IgD-negative memory B cell (primary cell): ENCODE measurements at regions not wholly inside any gene's neighbourhood (a gene's known extent, or its start where the extent isn't known, plus 50 kb on each side); places are given as distances from the start of the nearest gene placed in this dataset.

Experiments used
- H3K27ac Mint-ChIP-seq, 3 donors: one replicate each; pipeline ENCODE4 v1.8.0; 2020 to 2022; ENCODE audit warnings: mild to moderate bottlenecking in 3 of 3, mixed read lengths in 3 of 3, moderate library complexity in 1 of 3
- H3K27me3 Mint-ChIP-seq: one replicate; pipeline ENCODE4 v1.8.0; 2021; ENCODE audit warnings: mixed read lengths
- H3K36me3 Mint-ChIP-seq: one replicate; pipeline ENCODE4 v1.8.0; 2020; ENCODE audit warnings: mild to moderate bottlenecking, mixed read lengths
- H3K4me1 Mint-ChIP-seq, 3 donors: one replicate each; pipeline ENCODE4 v1.8.0; 2020 to 2022; ENCODE audit warnings: mixed read lengths in 3 of 3, mild to moderate bottlenecking in 1 of 3
- H3K4me3 Mint-ChIP-seq, 4 donors: one replicate each; pipeline ENCODE4 v1.8.0; 2020 to 2022; ENCODE audit warnings: mild to moderate bottlenecking in 4 of 4, mixed read lengths in 4 of 4, moderate library complexity in 3 of 4
- H3K9me3 Mint-ChIP-seq, 3 donors: one replicate each; pipeline ENCODE4 v1.8.0; 2020 to 2021; ENCODE audit warnings: mixed read lengths in 3 of 3, mild to moderate bottlenecking in 1 of 3

- no peak overlapping the region for H3K27ac Mint-ChIP-seq
- H3K9me3 Mint-ChIP-seq, result no peaks in the 10 kb centered on the region
- peaks cover 2% of the 10 kb centered on the region for H3K27me3 Mint-ChIP-seq
- H3K4me3 Mint-ChIP-seq, result no peak overlapping the region
- H3K4me1 Mint-ChIP-seq, result no peaks in the 10 kb centered on the region
- H3K36me3 Mint-ChIP-seq, result no peaks in the 10 kb centered on the region
These were observed 131.9 kb upstream of the CPM start for GRCh38 chr12:69064734-69065443.

GRCh38 chr12:69065775-69066174 lies 132.8 kb upstream of the CPM start:
- H3K27ac Mint-ChIP-seq, result no peak overlapping the region
- no peaks in the 10 kb centered on the region for H3K9me3 Mint-ChIP-seq
- H3K27me3 Mint-ChIP-seq, result peaks cover 2% of the 10 kb centered on the region
- H3K4me1 Mint-ChIP-seq, result no peaks in the 10 kb centered on the region
- H3K4me3 Mint-ChIP-seq, result no peak overlapping the region
- no peaks in the 10 kb centered on the region for H3K36me3 Mint-ChIP-seq

- no peaks in the 10 kb centered on the region for H3K9me3 Mint-ChIP-seq
- peaks cover 2% of the 10 kb centered on the region for H3K27me3 Mint-ChIP-seq
- no peaks in the 10 kb centered on the region for H3K36me3 Mint-ChIP-seq
- no peak overlapping the region for H3K27ac Mint-ChIP-seq
- no peaks in the 10 kb centered on the region for H3K4me1 Mint-ChIP-seq
- no peak overlapping the region for H3K4me3 Mint-ChIP-seq
These were observed 133.8 kb upstream of the CPM start for GRCh38 chr12:69066492-69067373.

GRCh38 chr12:69067713-69068112 lies 134.7 kb upstream of the CPM start:
- H3K4me1 Mint-ChIP-seq, result no peaks in the 10 kb centered on the region
- no peaks in the 10 kb centered on the region for H3K36me3 Mint-ChIP-seq
- peaks cover 4% of the 10 kb centered on the region for H3K27me3 Mint-ChIP-seq
- H3K4me3 Mint-ChIP-seq, result no peak overlapping the region
- H3K9me3 Mint-ChIP-seq, result no peaks in the 10 kb centered on the region
- H3K27ac Mint-ChIP-seq, result peak overlapping the region in 1 of 3 donors; percentile 43

- Mint-ChIP-seq H3K9me3 (no peaks in the 10 kb centered on the region), H3K27ac (no peak overlapping the region), H3K4me1 (no peaks in the 10 kb centered on the region), H3K27me3 (peaks cover 4% of the 10 kb centered on the region), H3K4me3 (no peak overlapping the region), H3K36me3 (no peaks in the 10 kb centered on the region)
These were observed 135.5 kb upstream of the CPM start for GRCh38 chr12:69068448-69068847.

GRCh38 chr12:69069479-69069878 lies 136.5 kb upstream of the CPM start:
- Mint-ChIP-seq H3K4me3 (no peak overlapping the region), H3K27me3 (peaks cover 4% of the 10 kb centered on the region), H3K27ac (no peak overlapping the region), H3K4me1 (no peaks in the 10 kb centered on the region), H3K9me3 (no peaks in the 10 kb centered on the region), H3K36me3 (no peaks in the 10 kb centered on the region)

- H3K4me3 Mint-ChIP-seq, result no peak overlapping the region
- H3K4me1 Mint-ChIP-seq, result no peaks in the 10 kb centered on the region
- peaks cover 4% of the 10 kb centered on the region for H3K27me3 Mint-ChIP-seq
- H3K9me3 Mint-ChIP-seq, result no peaks in the 10 kb centered on the region
- no peak overlapping the region for H3K27ac Mint-ChIP-seq
- H3K36me3 Mint-ChIP-seq, result no peaks in the 10 kb centered on the region
These were observed 137.5 kb upstream of the CPM start for GRCh38 chr12:69070319-69071090.

- Mint-ChIP-seq H3K9me3 (no peaks in the 10 kb centered on the region), H3K36me3 (no peaks in the 10 kb centered on the region), H3K4me1 (no peaks in the 10 kb centered on the region), H3K27ac (peak overlapping the region in 1 of 3 donors; percentile 68), H3K4me3 (no peak overlapping the region), H3K27me3 (peaks cover 5% of the 10 kb centered on the region)
These were observed 138.1 kb upstream of the CPM start for GRCh38 chr12:69071091-69071370.

GRCh38 chr12:69073035-69073434 lies 140.1 kb upstream of the CPM start:
- no peaks in the 10 kb centered on the region for H3K9me3 Mint-ChIP-seq
- peaks cover 6% of the 10 kb centered on the region for H3K27me3 Mint-ChIP-seq
- no peak overlapping the region for H3K4me3 Mint-ChIP-seq
- H3K27ac Mint-ChIP-seq, result no peak overlapping the region
- H3K4me1 Mint-ChIP-seq, result no peaks in the 10 kb centered on the region
- no peaks in the 10 kb centered on the region for H3K36me3 Mint-ChIP-seq

GRCh38 chr12:69074556-69075349 lies 141.8 kb upstream of the CPM start:
- H3K9me3 Mint-ChIP-seq, result no peaks in the 10 kb centered on the region
- peaks cover 6% of the 10 kb centered on the region for H3K27me3 Mint-ChIP-seq
- no peaks in the 10 kb centered on the region for H3K4me1 Mint-ChIP-seq
- H3K27ac Mint-ChIP-seq, result no peak overlapping the region
- no peak overlapping the region for H3K4me3 Mint-ChIP-seq
- no peaks in the 10 kb centered on the region for H3K36me3 Mint-ChIP-seq

- H3K27ac Mint-ChIP-seq, result no peak overlapping the region
- no peaks in the 10 kb centered on the region for H3K4me1 Mint-ChIP-seq
- H3K36me3 Mint-ChIP-seq, result no peaks in the 10 kb centered on the region
- H3K9me3 Mint-ChIP-seq, result no peaks in the 10 kb centered on the region
- no peak overlapping the region for H3K4me3 Mint-ChIP-seq
- H3K27me3 Mint-ChIP-seq, result no peaks in the 10 kb centered on the region
These were observed 150.7 kb upstream of the CPM start for GRCh38 chr12:69083689-69084088.

- H3K4me3 Mint-ChIP-seq, result no peak overlapping the region
- no peaks in the 10 kb centered on the region for H3K27me3 Mint-ChIP-seq
- H3K9me3 Mint-ChIP-seq, result no peaks in the 10 kb centered on the region
- H3K4me1 Mint-ChIP-seq, result no peaks in the 10 kb centered on the region
- H3K36me3 Mint-ChIP-seq, result no peaks in the 10 kb centered on the region
- no peak overlapping the region for H3K27ac Mint-ChIP-seq
These were observed 151.9 kb upstream of the CPM start for GRCh38 chr12:69084816-69085378.

GRCh38 chr12:69085852-69086251 lies 152.9 kb upstream of the CPM start:
- Mint-ChIP-seq H3K27me3 (no peaks in the 10 kb centered on the region), H3K4me3 (no peak overlapping the region)

GRCh38 chr12:69087986-69088385 lies 151.4 kb upstream of the CPSF6 start:
- no peak overlapping the region for H3K27ac Mint-ChIP-seq
- H3K4me1 Mint-ChIP-seq, result no peaks in the 10 kb centered on the region
- no peaks in the 10 kb centered on the region for H3K9me3 Mint-ChIP-seq
- H3K27me3 Mint-ChIP-seq, result peaks cover 2% of the 10 kb centered on the region
- H3K36me3 Mint-ChIP-seq, result no peaks in the 10 kb centered on the region
- H3K4me3 Mint-ChIP-seq, result no peak overlapping the region

More at GRCh38 chr12:69085852-69086251, 152.9 kb upstream of the CPM start:
- no peak overlapping the region for H3K27ac Mint-ChIP-seq
- no peaks in the 10 kb centered on the region for H3K36me3 Mint-ChIP-seq
- H3K4me1 Mint-ChIP-seq, result no peaks in the 10 kb centered on the region
- no peaks in the 10 kb centered on the region for H3K9me3 Mint-ChIP-seq
